ENCODE measurements at regions not wholly inside any gene's neighbourhood (a gene's known extent, or its start where the extent isn't known, plus 50 kb on each side); places are given as distances from the start of the nearest gene placed in this dataset.

DNA sequence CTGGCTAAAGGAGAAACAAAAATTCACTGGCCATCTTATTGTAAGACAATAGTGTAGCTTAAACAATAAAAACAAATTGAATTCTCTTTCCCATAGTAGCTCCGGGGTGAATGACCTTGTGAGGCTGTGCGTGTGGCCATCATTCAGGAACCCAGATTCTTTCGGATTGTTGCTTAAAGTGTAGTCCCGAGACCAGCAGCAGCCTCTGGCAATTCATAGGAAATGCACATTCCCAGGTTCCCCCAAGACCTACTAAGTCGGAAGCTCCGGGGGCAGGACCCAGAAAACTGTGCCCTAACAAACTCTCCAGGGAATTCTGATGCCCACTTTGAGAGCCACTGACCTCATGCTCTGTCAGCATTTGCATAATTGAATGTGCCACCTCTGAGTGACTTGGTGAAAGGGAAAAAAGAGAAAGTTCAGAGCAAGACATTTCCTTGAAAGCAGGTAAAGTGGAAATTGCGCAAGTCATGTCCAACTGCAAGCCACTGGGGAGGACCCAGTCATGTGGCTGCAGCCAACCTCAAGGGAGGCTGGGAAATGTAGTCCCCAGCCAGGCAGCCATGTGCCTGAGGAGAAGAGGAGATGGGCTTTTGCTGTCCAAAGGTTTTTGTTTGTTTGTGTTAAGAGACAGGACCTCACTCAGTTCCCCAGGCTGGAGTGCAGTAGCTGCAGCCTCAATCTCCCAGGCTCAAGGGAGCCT, 50.7 kb upstream of the PNMA8B start:
- DNase-seq = peak; percentile 31

DNA sequence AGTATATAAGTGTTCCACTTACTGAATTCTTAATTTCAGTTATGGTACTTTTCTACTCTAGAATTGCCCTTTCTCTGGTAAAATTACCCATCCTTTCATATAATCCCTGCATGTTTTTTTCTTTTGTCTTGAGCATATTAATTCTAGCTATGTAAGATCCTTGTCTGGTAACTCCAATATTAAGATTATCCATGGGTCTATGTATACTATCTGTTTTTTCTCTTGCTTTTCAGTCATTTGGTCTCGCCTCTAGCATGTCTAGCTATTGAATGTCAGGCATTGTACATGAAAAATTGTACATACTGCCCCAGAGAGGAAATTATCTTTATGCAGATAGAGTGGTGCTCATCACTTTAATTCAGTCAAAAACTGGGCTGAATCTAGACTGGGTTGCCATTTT, 50.4 kb upstream of the CALM3 start:
- DNase-seq = no peak

GRCh38 chr19:46551164-46551563, 50.0 kb upstream of the CALM3 start:
- DNase-seq = no peak

All from stimulated activated CD4-positive, alpha-beta T cell treated with anti-CD3 and anti-CD28 coated beads, Interleukin-1b, Interleukin-23, amount 100 ng/mL, for 48 hours (primary cell).